GM21447 (cell line): ENCODE measurements at regions not wholly inside any gene's neighbourhood (a gene's known extent, or its start where the extent isn't known, plus 50 kb on each side); places are given as distances from the start of the nearest gene placed in this dataset.
"Not testable (repeated sequence)": the region's sequence is repeated elsewhere in the genome, so short reads cannot be mapped to it uniquely, and the experiment has no call there.

Experiments used
- ATAC-seq: cut with Tn5 transposase; IDR thresholded peaks from one replicate; pipeline ENCODE4 v1.9.1; 2021; ENCODE audit not compliant: unreplicated experiment

DNA sequence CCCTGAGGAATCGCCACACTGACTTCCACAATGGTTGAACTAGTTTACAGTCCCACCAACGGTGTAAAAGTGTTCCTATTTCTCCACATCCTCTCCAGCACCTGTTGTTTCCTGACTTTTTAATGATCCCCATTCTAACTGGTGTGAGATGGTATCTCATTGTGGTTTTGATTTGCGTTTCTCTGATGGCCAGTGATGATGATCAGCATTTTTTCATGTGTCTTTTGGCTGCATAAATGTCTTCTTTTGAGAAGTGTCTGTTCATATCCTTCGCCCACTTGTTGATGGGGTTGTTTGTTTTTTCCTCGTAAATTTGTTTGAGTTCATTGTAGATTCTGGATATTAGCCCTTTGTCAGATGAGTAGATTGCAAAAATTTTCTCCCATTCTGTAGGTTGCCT is 223.5 kb downstream of the MAF start:
- not testable (repeated sequence) for ATAC-seq

DNA sequence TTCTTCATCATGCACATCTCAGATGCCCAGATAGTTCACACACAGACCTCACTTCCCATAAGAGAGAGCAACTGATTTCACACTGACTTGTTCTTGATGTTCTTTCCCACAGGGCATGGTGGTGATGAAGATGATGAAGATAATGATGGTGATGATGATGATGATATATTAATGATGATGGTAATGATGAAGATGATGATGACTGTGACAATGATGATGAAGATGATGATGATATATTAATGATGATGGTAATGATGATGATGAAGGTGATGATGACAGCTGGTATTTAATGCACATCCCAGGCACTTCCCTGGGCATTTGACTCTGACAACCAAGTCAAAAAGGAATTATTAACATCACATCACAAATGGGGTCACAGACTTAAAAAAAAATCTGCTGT is 225.2 kb downstream of the MAF start:
- no peak for ATAC-seq

- no peak for ATAC-seq
Measured at GRCh38 chr16:79372503-79373184, 227.9 kb downstream of the MAF start.

GRCh38 chr16:79370736-79371135 is 229.8 kb downstream of the MAF start:
- no peak for ATAC-seq

GRCh38 chr16:79369796-79370195 is 230.7 kb downstream of the MAF start:
- no peak for ATAC-seq

DNA sequence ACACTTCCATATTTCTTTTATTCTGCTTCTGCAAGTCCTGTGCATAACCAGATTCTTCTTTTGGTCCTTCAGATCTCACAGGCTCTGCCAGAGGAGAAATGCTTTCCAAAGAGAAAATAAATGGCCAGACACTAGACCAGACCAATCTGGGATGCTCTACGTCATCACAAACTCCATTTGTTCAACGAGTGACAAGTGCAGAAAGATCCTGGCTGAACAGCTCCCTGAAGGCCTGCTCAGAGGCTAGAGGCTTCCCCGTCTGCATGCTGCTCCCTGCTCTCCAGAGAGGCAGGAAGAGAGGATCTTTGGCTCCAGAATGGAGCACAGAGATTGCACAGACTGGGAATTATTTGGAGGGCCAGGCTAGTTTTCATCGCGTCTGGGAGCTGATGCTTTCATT is 232.7 kb downstream of the MAF start:
- ATAC-seq = no peak

- ATAC-seq = no peak
Measured at GRCh38 chr16:79366635-79367034, 233.9 kb downstream of the MAF start.

GRCh38 chr16:79365702-79366101 is 234.8 kb downstream of the MAF start:
- no peak for ATAC-seq

- ATAC-seq = no peak
Measured at GRCh38 chr16:79363484-79363883, 237.1 kb downstream of the MAF start.

DNA sequence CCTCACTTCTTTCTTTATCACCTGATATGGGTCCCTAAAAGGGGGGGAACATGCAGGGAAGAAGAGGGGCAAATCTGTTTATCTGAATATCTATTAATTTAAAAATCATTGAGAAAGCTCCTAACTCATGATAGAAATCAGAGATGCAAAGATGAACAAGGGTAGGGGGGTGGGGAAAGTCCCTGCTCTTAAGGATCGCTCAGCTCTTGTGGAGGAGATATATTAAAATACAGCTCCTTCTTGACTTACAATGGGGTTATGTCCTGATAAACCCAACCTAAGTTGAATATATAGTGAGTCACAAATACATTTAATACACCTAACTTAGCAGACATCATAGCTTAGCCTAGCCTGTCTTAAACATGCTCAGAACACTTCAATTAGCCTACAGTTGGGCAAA is 237.5 kb downstream of the MAF start:
- no peak for ATAC-seq

DNA sequence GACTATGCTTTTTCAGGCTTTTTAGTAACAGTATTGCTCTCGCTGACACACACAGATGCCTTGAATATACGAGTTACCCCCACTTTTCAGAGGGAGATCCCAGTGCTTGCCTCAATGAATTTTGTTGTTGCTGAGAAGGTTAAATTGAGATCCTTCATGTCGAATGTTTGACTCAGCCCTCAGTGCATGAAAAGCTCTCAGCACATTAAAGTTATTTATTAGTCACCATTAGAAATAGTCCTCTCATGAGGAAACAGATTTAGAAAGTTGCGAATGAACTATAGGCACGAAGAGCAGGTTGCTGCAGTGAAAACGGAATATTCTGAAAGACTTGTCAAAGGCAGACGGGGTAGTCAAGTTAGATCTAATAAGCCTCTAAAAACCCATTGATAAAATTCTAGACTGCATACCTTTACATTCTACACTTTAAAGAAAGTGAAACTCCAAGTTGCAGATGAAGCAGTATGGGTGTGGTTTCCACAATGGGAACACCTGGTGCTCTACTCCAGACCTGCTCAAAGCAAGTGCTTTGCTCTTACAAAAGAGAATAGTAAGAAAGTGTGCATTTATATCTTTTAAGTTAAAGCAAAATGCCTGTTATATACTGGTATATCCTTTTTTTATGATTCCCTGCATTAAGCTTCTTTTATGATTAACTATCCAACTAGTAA is 238.1 kb downstream of the MAF start:
- no peak for ATAC-seq

- ATAC-seq = no peak
Measured at GRCh38 chr16:79361132-79361751, 239.3 kb downstream of the MAF start.

DNA sequence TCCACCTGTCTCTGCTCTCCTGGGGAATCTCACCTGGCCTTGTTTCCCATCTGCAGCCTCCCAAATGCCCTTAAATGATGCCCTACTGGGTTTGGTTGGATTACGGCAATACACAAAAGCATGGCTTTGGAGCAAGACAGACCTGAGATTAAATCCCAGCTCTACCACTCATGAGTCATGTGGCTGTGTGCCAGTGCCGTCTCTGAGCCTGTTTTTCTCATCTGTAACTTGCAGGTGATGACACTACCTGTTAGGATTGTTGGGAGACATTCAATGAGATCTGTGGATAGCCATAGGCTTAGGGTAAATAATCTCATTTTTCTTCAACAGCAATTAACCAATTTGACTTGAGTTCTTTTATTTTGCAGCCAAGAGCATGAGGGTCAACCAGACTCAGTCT is 240.3 kb downstream of the MAF start:
- ATAC-seq = no peak

GRCh38 chr16:79359082-79359481 is 241.5 kb downstream of the MAF start:
- no peak for ATAC-seq

- ATAC-seq = no peak
Measured at GRCh38 chr16:79358188-79358587, 242.3 kb downstream of the MAF start.

DNA sequence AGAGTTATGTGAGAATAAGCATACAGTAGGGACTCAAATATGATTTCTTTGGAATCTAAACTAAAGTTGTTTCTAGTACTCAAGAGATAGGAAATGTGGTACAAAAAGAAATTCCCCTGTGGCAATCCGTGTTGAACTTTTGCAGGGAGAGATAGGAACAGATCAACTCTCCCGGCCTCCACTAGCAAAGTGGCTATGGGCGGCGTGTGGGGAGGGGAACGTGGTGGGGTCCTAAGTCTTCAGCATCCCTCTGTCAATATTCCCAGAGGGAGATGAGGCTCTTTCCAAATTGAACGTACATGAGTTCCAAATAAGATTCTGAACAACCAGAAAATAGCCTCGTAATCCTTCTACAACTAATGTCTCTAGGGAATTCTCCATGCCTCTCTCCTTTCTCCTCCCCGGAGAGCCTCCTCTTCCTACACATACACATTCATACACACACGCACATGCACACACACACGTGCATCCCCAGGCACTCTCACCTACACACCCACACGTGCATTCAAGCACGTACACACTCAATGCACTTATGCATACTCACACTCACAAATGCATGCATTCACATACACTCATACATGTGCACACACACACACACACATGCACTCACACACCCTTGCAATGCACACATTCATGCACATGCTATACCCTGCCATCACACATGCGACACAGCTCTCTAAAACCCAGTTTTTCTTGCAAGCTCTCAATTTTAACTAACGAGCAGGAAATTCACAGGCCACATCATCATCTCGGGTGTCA is 244.8 kb downstream of the MAF start:
- no peak for ATAC-seq

DNA sequence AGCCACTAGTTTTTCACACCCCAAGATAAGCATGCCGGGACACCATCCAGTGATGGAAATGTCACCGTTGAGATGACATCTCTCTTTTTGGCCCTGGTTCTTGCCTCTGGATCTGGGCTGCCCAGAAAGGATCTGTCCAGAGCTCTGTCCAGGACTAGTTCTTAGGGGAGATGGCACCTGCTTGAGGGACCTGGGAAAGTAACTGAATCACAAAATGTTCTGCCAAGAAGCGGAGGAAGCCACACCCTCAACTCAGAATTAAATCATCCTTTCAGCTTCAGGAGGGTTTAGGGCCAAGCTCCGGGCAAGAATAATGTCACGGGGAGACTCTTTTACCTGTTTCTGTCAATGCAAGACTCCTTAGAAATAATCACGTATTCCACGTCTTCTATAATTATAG is 248.6 kb downstream of the MAF start:
- no peak for ATAC-seq

DNA sequence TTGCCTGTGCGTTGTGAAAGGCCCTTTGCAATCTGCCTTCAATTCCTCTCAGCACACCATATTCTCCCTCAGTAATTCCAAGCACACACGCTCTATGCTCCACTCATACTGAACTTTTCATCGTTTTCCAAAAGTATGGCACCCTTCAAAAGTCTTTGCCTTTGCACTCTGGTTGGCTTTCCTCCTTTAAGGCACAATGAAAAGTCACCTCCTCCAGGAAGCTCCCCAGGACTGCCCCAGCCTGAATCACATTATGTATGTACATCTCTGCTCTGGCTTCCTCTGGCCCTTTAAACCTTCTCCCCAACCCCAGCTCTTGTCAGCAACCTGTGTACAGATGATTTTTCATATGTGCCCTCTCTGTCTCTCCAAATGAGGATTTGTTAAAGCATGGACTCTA is 250.7 kb downstream of the MAF start:
- ATAC-seq = no peak

- no peak for ATAC-seq
Measured at GRCh38 chr16:79348521-79349306, 251.8 kb downstream of the MAF start.

GRCh38 chr16:79347277-79347676 is 253.3 kb downstream of the MAF start:
- no peak for ATAC-seq

DNA sequence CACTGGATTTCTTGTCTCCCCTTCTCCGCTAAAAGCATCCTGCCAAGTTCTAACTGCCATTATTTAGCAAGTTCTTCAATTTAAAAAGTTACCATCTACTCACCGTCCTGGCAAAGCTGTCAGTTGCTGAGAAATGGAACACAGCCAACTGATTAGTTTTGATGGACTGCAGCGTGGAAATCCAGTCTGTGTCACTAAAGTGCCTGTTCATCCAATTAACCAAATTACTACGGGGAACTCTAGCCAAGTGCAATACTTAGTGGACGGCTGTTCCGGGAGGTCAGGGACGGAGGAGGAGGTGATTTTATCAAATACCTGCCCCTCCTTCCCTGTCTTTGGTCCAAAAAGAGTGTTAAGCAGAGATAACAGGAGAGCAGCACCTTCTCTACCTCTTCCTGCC is 260.7 kb downstream of the MAF start:
- ATAC-seq = no peak
